CD14-positive monocyte (primary cell): ENCODE measurements at regions not wholly inside any gene's neighbourhood (a gene's known extent, or its start where the extent isn't known, plus 50 kb on each side); places are given as distances from the start of the nearest gene placed in this dataset.

Experiments
- DNase-seq, 3 donors: peaks; one replicate each; pipeline ENCODE4 v3.0.0-alpha.2; 2011 to 2022
- H2AFZ ChIP-seq: 2 replicates; pipeline ENCODE4 v1.6.0; 2012; ENCODE audit warnings: mild to moderate bottlenecking, low read depth, low read length, inconsistent platforms; ENCODE audit not compliant: insufficient read depth, poor library complexity, severe bottlenecking
- H3K27ac ChIP-seq, 2 donors: 1 replicate in 1 of 2; 2 replicates in 1 of 2; pipeline ENCODE4 v1.5.1; 2012 to 2013; ENCODE audit warnings: low read length in 2 of 2, control low read depth in 1 of 2, inconsistent platforms in 1 of 2, low read depth in 1 of 2, mild to moderate bottlenecking in 1 of 2
- H3K27me3 ChIP-seq, 2 donors: one replicate each; pipeline versions ENCODE4 v1.6.0 to v1.6.1; 2011 to 2013; ENCODE audit warnings: low read length in 2 of 2; ENCODE audit not compliant: control insufficient read depth in 2 of 2, insufficient read depth in 2 of 2
- H3K36me3 ChIP-seq, 2 donors: replicated peaks in 1 of 2; 1 replicate in 1 of 2; 2 replicates in 1 of 2; pipeline versions ENCODE4 v1.5.1 to v1.6.1; 2012 to 2013; ENCODE audit warnings: low read length in 2 of 2, control low read depth in 1 of 2, inconsistent platforms in 1 of 2, mild to moderate bottlenecking in 1 of 2; ENCODE audit not compliant: insufficient read depth in 2 of 2, control insufficient read depth in 1 of 2
- H3K4me1 ChIP-seq, 2 donors: 1 replicate in 1 of 2; 2 replicates in 1 of 2; pipeline versions ENCODE4 v1.5.1 to v1.6.1; 2012 to 2013; ENCODE audit warnings: low read length in 2 of 2, control low read depth in 1 of 2, inconsistent platforms in 1 of 2, mild to moderate bottlenecking in 1 of 2, moderate library complexity in 1 of 2; ENCODE audit not compliant: insufficient read depth in 2 of 2, control insufficient read depth in 1 of 2
- H3K4me2 ChIP-seq: replicated peaks from 2 replicates; pipeline ENCODE3; 2012; ENCODE audit warnings: low read length, moderate library complexity, mild to moderate bottlenecking; ENCODE audit not compliant: poor library complexity, severe bottlenecking; ENCODE audit errors: extremely low read depth
- H3K4me3 ChIP-seq, 3 experiments: fragments of 200-600 bp in 1 of 3; sonication (generic) in 1 of 3; replicated peaks in 1 of 3; 1 replicate in 2 of 3; 2 replicates in 1 of 3; pipeline ENCODE4 v1.5.1; 2011 to 2013; ENCODE audit warnings: low read length in 3 of 3, mild to moderate bottlenecking in 3 of 3, control low read depth in 2 of 3, low read depth in 2 of 3, inconsistent platforms in 1 of 3, moderate library complexity in 1 of 3
- H3K79me2 ChIP-seq: 2 replicates; pipeline ENCODE4 v1.6.0; 2012; ENCODE audit warnings: mild to moderate bottlenecking, control low read depth, inconsistent platforms, low read length, moderate library complexity; ENCODE audit not compliant: insufficient read depth
- H3K9ac ChIP-seq: 2 replicates; pipeline ENCODE4 v1.6.0; 2017; ENCODE audit warnings: low read length, mild to moderate bottlenecking; ENCODE audit not compliant: insufficient read depth, poor library complexity, severe bottlenecking
- H3K9me3 ChIP-seq, 2 donors: replicated peaks in 1 of 2; 1 replicate in 1 of 2; 2 replicates in 1 of 2; pipeline versions ENCODE4 v1.5.1 to v1.6.1; 2012 to 2013; ENCODE audit warnings: low read length in 2 of 2, control low read depth in 1 of 2; ENCODE audit not compliant: control insufficient read depth in 1 of 2, insufficient read depth in 1 of 2
- H4K20me1 ChIP-seq: 2 replicates; pipeline ENCODE4 v1.6.0; 2012; ENCODE audit warnings: mild to moderate bottlenecking, low read length, control low read depth, moderate library complexity; ENCODE audit not compliant: insufficient read depth
- H3K27ac Mint-ChIP-seq, 7 donors: one replicate each; pipeline ENCODE4 v1.8.0; 2020; ENCODE audit warnings: mild to moderate bottlenecking in 7 of 7, mixed read lengths in 7 of 7, moderate library complexity in 6 of 7, inconsistent platforms in 2 of 7
- H3K27me3 Mint-ChIP-seq, 3 donors: one replicate each; pipeline ENCODE4 v1.8.0; 2021 to 2022; ENCODE audit warnings: low read depth in 3 of 3, mild to moderate bottlenecking in 3 of 3, mixed read lengths in 3 of 3, moderate library complexity in 3 of 3, inconsistent platforms in 1 of 3
- H3K36me3 Mint-ChIP-seq, 2 donors: one replicate each; pipeline ENCODE4 v1.8.0; 2020; ENCODE audit warnings: mixed read lengths in 2 of 2, inconsistent platforms in 1 of 2, mild to moderate bottlenecking in 1 of 2
- H3K4me1 Mint-ChIP-seq: one replicate; pipeline ENCODE4 v1.8.0; 2020; ENCODE audit warnings: mild to moderate bottlenecking, mixed read lengths
- H3K4me3 Mint-ChIP-seq, 2 donors: one replicate each; pipeline ENCODE4 v1.8.0; 2020; ENCODE audit warnings: mild to moderate bottlenecking in 2 of 2, mixed read lengths in 2 of 2, moderate library complexity in 1 of 2
- H3K9me3 Mint-ChIP-seq, 7 donors: one replicate each; pipeline ENCODE4 v1.8.0; 2020 to 2022; ENCODE audit warnings: mixed read lengths in 7 of 7, mild to moderate bottlenecking in 6 of 7, moderate library complexity in 6 of 7, inconsistent platforms in 2 of 7
- CTCF ChIP-seq: fragments of 200-600 bp; IDR thresholded peaks from one replicate; pipeline ENCODE4 v1.8.0; 2022; ENCODE audit warnings: antibody characterized with exemption, mild to moderate bottlenecking
- WGBS: methylation state at CpG from one replicate; pipeline ENCODE4 v1.1.5; 2013; ENCODE audit warnings: missing lambda C conversion rate; ENCODE audit not compliant: insufficient coverage; 5-methylcytosine and 5-hydroxymethylcytosine counted together
- intact Hi-C, 2 donors: fragments of 100-400 bp; cut with micrococcal nuclease; formaldehyde crosslinking; loops; one replicate each; pipeline versions ENCODE4 v1.15.0 to v1.15.1; 2023

DNA sequence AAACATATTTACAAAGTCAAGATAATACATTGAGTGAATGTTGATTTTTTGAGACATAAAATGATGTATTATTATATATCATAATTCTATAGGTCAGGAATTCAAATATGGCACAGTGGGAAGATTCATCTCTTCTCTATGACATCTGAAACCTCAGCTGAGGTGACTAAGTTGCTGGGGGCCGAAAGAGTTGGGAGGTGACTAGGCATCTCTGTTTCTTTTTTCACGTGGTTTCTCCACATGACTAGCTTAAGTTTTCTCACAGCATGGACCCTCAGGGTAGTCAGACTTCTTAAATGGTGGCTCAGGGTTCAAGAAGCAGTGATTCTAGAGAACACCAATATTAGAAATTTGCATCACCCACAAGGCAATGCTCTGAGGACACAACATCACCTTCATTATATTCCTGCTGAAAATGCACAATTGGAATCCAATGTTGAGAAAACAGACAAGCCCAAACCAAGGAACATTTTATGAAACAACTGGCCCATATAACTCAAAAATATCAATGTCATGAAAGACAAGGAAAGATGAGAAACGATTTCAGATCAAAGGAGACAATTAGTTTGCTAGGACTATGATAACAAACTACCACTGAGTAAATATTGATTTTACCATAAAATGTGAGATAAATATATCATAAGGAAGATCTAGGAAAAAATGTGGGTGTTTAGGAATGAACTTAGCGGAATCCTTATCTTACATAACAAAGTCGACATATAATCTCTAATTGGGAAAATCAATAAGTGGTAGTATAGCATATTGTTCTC lies 273.3 kb upstream of the IRAK1BP1 start:
- no peaks in the 10 kb centered on the region for H3K4me1 ChIP-seq
- H3K79me2 ChIP-seq: no peaks in the 10 kb centered on the region
- H4K20me1 ChIP-seq: no peaks in the 10 kb centered on the region
- WGBS: 75% methylated on average over 1 of the region's 5 CpGs
- no peaks in the 10 kb centered on the region for H3K27me3 Mint-ChIP-seq
- no peaks in the 10 kb centered on the region for H3K4me1 Mint-ChIP-seq
- no peak overlapping the region for H2AFZ ChIP-seq
- H3K36me3 ChIP-seq: no peaks in the 10 kb centered on the region
- H3K9me3 ChIP-seq: peaks cover 4 to 9% of the 10 kb centered on the region in 2 donors
- DNase-seq: no peak
- peaks cover 0 to 9% (median 2%) of the 10 kb centered on the region in 7 donors for H3K9me3 Mint-ChIP-seq
- no peak overlapping the region for H3K27ac Mint-ChIP-seq
- intact Hi-C loops: no loop called here
- H3K4me3 ChIP-seq: no peak overlapping the region
- H3K4me2 ChIP-seq: no peak overlapping the region
- H3K27ac ChIP-seq: no peak overlapping the region
- H3K36me3 Mint-ChIP-seq: no peaks in the 10 kb centered on the region
- no peaks in the 10 kb centered on the region for H3K27me3 ChIP-seq
- no peak overlapping the region for H3K4me3 Mint-ChIP-seq
- TF ChIP-seq CTCF: no peak
- no peak overlapping the region for H3K9ac ChIP-seq

DNA sequence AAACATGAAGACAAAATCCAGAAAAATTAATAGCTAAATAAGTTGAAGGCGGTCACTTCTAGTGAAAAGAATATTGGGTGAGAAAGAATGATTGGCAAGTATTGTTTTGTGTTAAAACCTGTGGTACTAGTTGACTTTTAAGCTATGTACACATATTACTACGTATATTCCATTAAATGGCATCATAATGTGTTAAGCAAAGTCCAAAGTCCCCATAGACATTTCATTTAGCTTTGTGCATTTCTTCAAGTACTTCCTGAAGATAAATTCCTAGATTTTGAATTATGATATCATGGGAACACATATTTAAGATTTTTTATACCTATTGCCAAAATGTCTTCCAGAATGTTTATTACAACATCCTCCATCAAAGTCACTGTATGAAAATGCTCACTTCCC lies 272.7 kb upstream of the IRAK1BP1 start:
- WGBS: no CpG with 5 or more reads among the region's 2 CpGs
- no peak overlapping the region for H2AFZ ChIP-seq
- H3K27ac Mint-ChIP-seq: no peak overlapping the region
- no peak for DNase-seq
- H3K4me3 Mint-ChIP-seq: no peak overlapping the region
- intact Hi-C loops: no loop called here
- no peaks in the 10 kb centered on the region for H3K36me3 Mint-ChIP-seq
- no peaks in the 10 kb centered on the region for H4K20me1 ChIP-seq
- no peaks in the 10 kb centered on the region for H3K4me1 ChIP-seq
- no peak for TF ChIP-seq CTCF
- peaks cover 4 to 9% of the 10 kb centered on the region in 2 donors for H3K9me3 ChIP-seq
- H3K4me3 ChIP-seq: no peak overlapping the region
- H3K4me2 ChIP-seq: no peak overlapping the region
- no peaks in the 10 kb centered on the region for H3K27me3 ChIP-seq
- no peaks in the 10 kb centered on the region for H3K79me2 ChIP-seq
- H3K9ac ChIP-seq: no peak overlapping the region
- no peaks in the 10 kb centered on the region for H3K27me3 Mint-ChIP-seq
- no peaks in the 10 kb centered on the region for H3K4me1 Mint-ChIP-seq
- H3K36me3 ChIP-seq: no peaks in the 10 kb centered on the region
- H3K27ac ChIP-seq: no peak overlapping the region
- peaks cover 0 to 9% (median 2%) of the 10 kb centered on the region in 7 donors for H3K9me3 Mint-ChIP-seq
